Testis (tissue), 2 donors: ENCODE measurements at regions not wholly inside any gene's neighbourhood (a gene's known extent, or its start where the extent isn't known, plus 50 kb on each side); places are given as distances from the start of the nearest gene placed in this dataset.

Experiments
- DNase-seq: peaks from one replicate; pipeline ENCODE4 v3.0.0-alpha.2; 2019
- H3K27ac ChIP-seq, 2 donors: fragments of 200-600 bp; sonication (generic); one replicate each; pipeline ENCODE4 v1.5.1; 2019
- H3K27me3 ChIP-seq: fragments of 200-600 bp; sonication (generic); one replicate; pipeline ENCODE4 v1.5.1; 2019
- H3K36me3 ChIP-seq: fragments of 200-600 bp; sonication (generic); one replicate; pipeline ENCODE4 v1.5.1; 2017; ENCODE audit warnings: low read depth; ENCODE audit errors: missing control alignments
- H3K4me1 ChIP-seq: fragments of 200-600 bp; sonication (generic); one replicate; pipeline ENCODE4 v1.5.1; 2019
- H3K4me3 ChIP-seq, 2 donors: fragments of 200-600 bp; sonication (generic); one replicate each; pipeline ENCODE4 v1.5.1; 2017 to 2019
- H3K9me3 ChIP-seq: fragments of 200-600 bp; sonication (generic); one replicate; pipeline ENCODE4 v1.5.1; 2017
- POLR2A ChIP-seq: fragments of 450-650 bp; IDR thresholded peaks from one replicate; pipeline ENCODE4 v1.6.1; 2017; ENCODE audit warnings: antibody characterized with exemption, mild to moderate bottlenecking, moderate library complexity
- WGBS, 2 donors: methylation state at CpG; one replicate each; pipeline ENCODE4 v1.1.5; 2018; 5-methylcytosine and 5-hydroxymethylcytosine counted together
- intact Hi-C: fragments of 100-400 bp; cut with DNase I; formaldehyde crosslinking; loops from one replicate; pipeline ENCODE4 v1.15.1; 2023; ENCODE audit warnings: low total_unique reads
- TF ChIP-seq, protein P1 (sequence below), 3 experiments: fragments of 450-650 bp in 2 of 3; fragments of 200-600 bp in 1 of 3; sonication (generic) in 1 of 3; IDR thresholded peaks; one replicate each; pipeline ENCODE4 v1.5.1; 2016 to 2019; ENCODE audit warnings: antibody characterized with exemption in 3 of 3, mild to moderate bottlenecking in 2 of 3, moderate library complexity in 1 of 3

DNA sequence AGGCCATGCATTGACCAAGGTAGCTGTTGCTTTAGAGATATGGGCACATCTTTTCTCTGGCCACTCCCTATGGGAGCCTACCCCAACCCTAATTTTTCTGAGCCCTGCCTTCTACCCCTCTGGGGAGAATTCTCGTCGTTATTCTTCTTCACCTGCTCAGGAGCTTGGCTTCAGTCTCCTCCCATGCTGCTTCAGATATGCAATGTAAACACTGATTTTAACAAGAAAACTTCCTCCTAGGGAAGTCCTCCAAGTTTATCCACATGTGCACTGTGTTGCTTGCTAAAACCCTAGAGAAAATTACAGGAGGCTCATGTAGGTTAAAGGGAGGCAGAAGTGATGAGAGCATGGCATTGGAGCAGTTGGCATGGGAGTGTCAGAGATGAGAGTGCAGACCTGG is 445.2 kb upstream of the MDFIC2 start:
- H3K9me3 ChIP-seq: no peaks in the 10 kb centered on the region
- 82 to 88% methylated on average over 2 of the region's 2 CpGs for WGBS, 2 donors
- H3K27ac ChIP-seq: no peak overlapping the region
- intact Hi-C loops: no loop called here
- H3K4me1 ChIP-seq: no peaks in the 10 kb centered on the region
- H3K36me3 ChIP-seq: no peaks in the 10 kb centered on the region
- H3K4me3 ChIP-seq: no peak overlapping the region
- DNase-seq: no peak
- no peaks in the 10 kb centered on the region for H3K27me3 ChIP-seq
- no peak for TF ChIP-seq POLR2A
- TF ChIP-seq, protein P1, sequence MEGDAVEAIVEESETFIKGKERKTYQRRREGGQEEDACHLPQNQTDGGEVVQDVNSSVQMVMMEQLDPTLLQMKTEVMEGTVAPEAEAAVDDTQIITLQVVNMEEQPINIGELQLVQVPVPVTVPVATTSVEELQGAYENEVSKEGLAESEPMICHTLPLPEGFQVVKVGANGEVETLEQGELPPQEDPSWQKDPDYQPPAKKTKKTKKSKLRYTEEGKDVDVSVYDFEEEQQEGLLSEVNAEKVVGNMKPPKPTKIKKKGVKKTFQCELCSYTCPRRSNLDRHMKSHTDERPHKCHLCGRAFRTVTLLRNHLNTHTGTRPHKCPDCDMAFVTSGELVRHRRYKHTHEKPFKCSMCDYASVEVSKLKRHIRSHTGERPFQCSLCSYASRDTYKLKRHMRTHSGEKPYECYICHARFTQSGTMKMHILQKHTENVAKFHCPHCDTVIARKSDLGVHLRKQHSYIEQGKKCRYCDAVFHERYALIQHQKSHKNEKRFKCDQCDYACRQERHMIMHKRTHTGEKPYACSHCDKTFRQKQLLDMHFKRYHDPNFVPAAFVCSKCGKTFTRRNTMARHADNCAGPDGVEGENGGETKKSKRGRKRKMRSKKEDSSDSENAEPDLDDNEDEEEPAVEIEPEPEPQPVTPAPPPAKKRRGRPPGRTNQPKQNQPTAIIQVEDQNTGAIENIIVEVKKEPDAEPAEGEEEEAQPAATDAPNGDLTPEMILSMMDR (IDR thresholded peaks at IDR 0.05): no peak

DNA sequence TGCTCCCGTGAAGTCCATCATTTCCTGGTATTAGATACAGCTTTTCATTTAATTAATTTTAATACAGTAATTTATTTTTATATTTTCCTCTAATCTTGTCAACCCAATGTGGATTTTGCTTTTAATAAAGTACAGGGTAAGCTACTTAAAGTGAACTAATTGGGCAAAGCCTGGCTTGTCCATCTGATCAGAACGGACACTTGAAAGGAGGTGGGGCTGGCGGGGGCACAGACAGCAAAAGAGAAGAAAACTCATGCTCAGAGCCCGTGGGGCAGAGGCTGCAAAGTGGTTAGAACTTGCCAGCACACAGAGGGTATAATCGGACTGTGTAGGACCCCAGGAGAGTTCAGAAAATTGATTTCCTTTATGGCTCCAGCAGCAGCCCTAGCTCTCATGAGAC is 443.1 kb upstream of the MDFIC2 start:
- H3K27ac ChIP-seq: no peak overlapping the region
- no peaks in the 10 kb centered on the region for H3K36me3 ChIP-seq
- TF ChIP-seq, protein P1 (IDR thresholded peaks at IDR 0.05): no peak
- TF ChIP-seq POLR2A: no peak
- no peaks in the 10 kb centered on the region for H3K4me1 ChIP-seq
- no peaks in the 10 kb centered on the region for H3K27me3 ChIP-seq
- no peak overlapping the region for H3K4me3 ChIP-seq
- intact Hi-C loops: no loop called here
- no peak for DNase-seq
- WGBS, 2 donors: 87 to 88% methylated on average over 5 of the region's 5 CpGs
- no peaks in the 10 kb centered on the region for H3K9me3 ChIP-seq

DNA sequence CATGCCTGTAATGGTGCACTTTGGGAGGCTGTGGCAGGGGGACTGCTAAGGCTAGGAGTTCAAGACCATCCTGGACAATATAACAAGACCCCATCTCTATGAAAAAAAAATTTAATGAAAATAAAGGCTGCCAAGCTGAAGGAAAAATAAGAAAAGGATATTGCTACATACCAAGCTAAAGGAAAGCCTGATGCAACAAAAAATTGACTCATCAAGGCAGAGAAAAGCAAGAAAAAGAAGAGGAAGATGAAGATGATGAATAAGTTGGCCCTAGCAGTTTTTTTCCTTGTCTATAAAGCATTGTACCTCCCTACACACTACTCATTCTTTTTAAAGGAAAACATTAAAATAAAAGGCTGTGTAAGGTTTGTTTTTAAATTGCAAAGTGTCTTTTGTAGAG is 441.9 kb upstream of the MDFIC2 start:
- TF ChIP-seq, protein P1 (IDR thresholded peaks at IDR 0.05): no peak
- no peak for TF ChIP-seq POLR2A
- Histone ChIP-seq H3K36me3 (no peaks in the 10 kb centered on the region), H3K27ac (no peak overlapping the region), H3K27me3 (no peaks in the 10 kb centered on the region), H3K9me3 (no peaks in the 10 kb centered on the region), H3K4me1 (no peaks in the 10 kb centered on the region), H3K4me3 (no peak overlapping the region)
- no peak for DNase-seq
- intact Hi-C loops: no loop called here

DNA sequence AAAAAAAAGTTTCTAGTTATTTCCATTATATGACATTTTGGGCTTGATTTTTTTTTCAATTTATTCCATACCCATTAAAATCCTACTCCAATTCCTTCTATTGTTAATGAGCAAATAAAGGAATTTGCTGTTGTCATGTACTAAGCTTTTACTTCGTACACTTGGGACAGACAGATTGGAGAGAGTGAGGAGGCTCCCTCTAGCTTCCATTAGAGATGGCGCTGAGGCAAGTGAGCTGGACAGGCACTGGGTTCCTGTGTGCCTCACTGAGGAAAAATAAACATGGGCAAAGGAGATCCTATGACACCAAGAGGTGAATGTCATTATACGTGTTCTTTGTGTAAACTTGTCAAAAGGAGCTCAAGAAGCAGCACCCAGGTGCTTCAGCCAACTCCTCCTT is 441.1 kb upstream of the MDFIC2 start:
- Histone ChIP-seq H3K9me3 (no peaks in the 10 kb centered on the region), H3K4me1 (no peaks in the 10 kb centered on the region), H3K27me3 (no peaks in the 10 kb centered on the region), H3K4me3 (no peak overlapping the region), H3K36me3 (no peaks in the 10 kb centered on the region), H3K27ac (no peak overlapping the region)
- TF ChIP-seq, protein P1 (IDR thresholded peaks at IDR 0.05): no peak
- TF ChIP-seq POLR2A: no peak
- no peak for DNase-seq
- intact Hi-C loops: no loop called here
- WGBS, 2 donors: 78 to 80% methylated on average over 3 of the region's 3 CpGs

DNA sequence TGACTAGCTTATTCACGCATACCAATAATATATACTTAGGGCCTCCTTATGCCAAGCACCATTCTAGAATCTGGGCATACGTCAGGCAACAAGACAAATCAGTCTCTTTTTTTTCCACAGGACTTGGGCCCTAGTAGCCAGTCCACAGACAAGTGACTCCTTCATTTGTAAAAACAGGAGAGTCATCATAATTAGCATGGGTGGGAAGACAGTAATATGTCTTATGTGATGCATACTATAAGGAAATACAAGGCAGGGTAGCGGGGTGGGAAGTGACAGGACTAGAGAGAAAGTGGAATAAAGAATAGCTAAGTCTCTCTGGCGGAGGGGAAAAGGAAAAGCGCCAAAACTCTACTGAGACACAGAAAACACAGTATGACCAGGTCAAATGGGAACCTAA is 439.6 kb upstream of the MDFIC2 start:
- Histone ChIP-seq H3K36me3 (no peaks in the 10 kb centered on the region), H3K4me1 (no peaks in the 10 kb centered on the region), H3K4me3 (no peak overlapping the region), H3K27me3 (no peaks in the 10 kb centered on the region), H3K27ac (no peak overlapping the region), H3K9me3 (no peaks in the 10 kb centered on the region)
- no peak for TF ChIP-seq POLR2A
- TF ChIP-seq, protein P1 (IDR thresholded peaks at IDR 0.05): no peak
- intact Hi-C loops: no loop called here
- DNase-seq: no peak
- 94 to 98% methylated on average over 5 of the region's 5 CpGs for WGBS, 2 donors
